GM12878 (cell line): ENCODE measurements at regions not wholly inside any gene's neighbourhood (a gene's known extent, or its start where the extent isn't known, plus 50 kb on each side); places are given as distances from the start of the nearest gene placed in this dataset.

Source experiments
- BCL11A ChIP-seq: IDR thresholded peaks from 2 replicates; pipeline ENCODE4 v1.6.1; 2011; ENCODE audit warnings: low read depth, low read length
- BHLHE40 ChIP-seq, 2 experiments: fragments of 450-650 bp in 1 of 2; IDR thresholded peaks; 2 replicates each; pipeline ENCODE4 v1.6.1; 2011 to 2017; ENCODE audit warnings: low read depth in 2 of 2, borderline replicate concordance in 1 of 2, improper control_type of control experiment in 1 of 2, low read length in 1 of 2, mild to moderate bottlenecking in 1 of 2
- CHD4 ChIP-seq: fragments of 200-600 bp; sonication (generic); IDR thresholded peaks from 2 replicates; pipeline ENCODE4 v1.6.1; 2016; ENCODE audit warnings: mild to moderate bottlenecking
- CREM ChIP-seq: IDR thresholded peaks from 2 replicates; pipeline ENCODE4 v1.6.1; 2014; ENCODE audit warnings: antibody characterized with exemption, low read depth
- DPF2 ChIP-seq: fragments of 450-650 bp; IDR thresholded peaks from 2 replicates; pipeline ENCODE4 v1.6.1; 2017; ENCODE audit warnings: mild to moderate bottlenecking
- EP300 ChIP-seq, 2 experiments: fragments of 150-350 bp in 1 of 2; IDR thresholded peaks; 2 replicates each; pipeline ENCODE4 v1.6.1; 2011 to 2012; ENCODE audit warnings: low read depth in 2 of 2, low read length in 2 of 2, borderline replicate concordance in 1 of 2, improper control_type of control experiment in 1 of 2, inconsistent platforms in 1 of 2; ENCODE audit not compliant: control insufficient read depth in 1 of 2
- HDGF ChIP-seq: fragments of 450-650 bp; IDR thresholded peaks from 2 replicates; pipeline ENCODE4 v1.6.1; 2016; ENCODE audit warnings: antibody characterized with exemption
- IRF4 ChIP-seq: IDR thresholded peaks from 2 replicates; pipeline ENCODE4 v1.6.1; 2011; ENCODE audit warnings: low read depth, low read length
- KAT2A ChIP-seq: conservative IDR thresholded peaks from 2 replicates; pipeline ENCODE4 v1.6.1; 2011; ENCODE audit warnings: low read depth, low read length; ENCODE audit not compliant: control insufficient read depth
- KLF5 ChIP-seq: fragments of 450-650 bp; IDR thresholded peaks from 2 replicates; pipeline ENCODE4 v1.6.1; 2014; ENCODE audit warnings: mild to moderate bottlenecking; ENCODE audit not compliant: partially characterized antibody
- LARP7 ChIP-seq: fragments of 450-650 bp; IDR thresholded peaks from 2 replicates; pipeline ENCODE4 v1.6.1; 2017; ENCODE audit warnings: mild to moderate bottlenecking
- MYC ChIP-seq: IDR thresholded peaks from 2 replicates; pipeline ENCODE4 v1.6.1; 2011; ENCODE audit warnings: mild to moderate bottlenecking, low read length, moderate library complexity, inconsistent platforms; ENCODE audit not compliant: insufficient read depth, insufficient replicate concordance, insufficient read length, severe bottlenecking
- NFYA ChIP-seq: IDR thresholded peaks from 2 replicates; pipeline ENCODE4 v1.6.1; 2011; ENCODE audit warnings: low read depth, mild to moderate bottlenecking, low read length, improper control_type of control experiment, borderline replicate concordance
- NR2C1 ChIP-seq: fragments of 450-650 bp; IDR thresholded peaks from 2 replicates; pipeline ENCODE4 v1.6.1; 2017; ENCODE audit warnings: antibody characterized with exemption, mild to moderate bottlenecking, moderate library complexity
- POLR2AphosphoS2 ChIP-seq: IDR thresholded peaks from 2 replicates; pipeline ENCODE4 v1.6.1; 2011; ENCODE audit warnings: low read depth, mild to moderate bottlenecking, low read length, improper control_type of control experiment, moderate library complexity
- POU2F2 ChIP-seq: IDR thresholded peaks from 3 replicates; pipeline ENCODE4 v1.6.1; 2011; ENCODE audit warnings: low read depth, mild to moderate bottlenecking, low read length, borderline replicate concordance
- RBBP5 ChIP-seq: fragments of 200-600 bp; sonication (generic); conservative IDR thresholded peaks from 2 replicates; pipeline ENCODE4 v1.6.1; 2016
- SP1 ChIP-seq: IDR thresholded peaks from one replicate; pipeline ENCODE4 v1.6.1; 2011; ENCODE audit warnings: low read depth, low read length
- SREBF1 ChIP-seq: IDR thresholded peaks from 2 replicates; pipeline ENCODE4 v1.6.1; 2012; ENCODE audit warnings: mild to moderate bottlenecking, low read length
- TCF12 ChIP-seq: IDR thresholded peaks from 2 replicates; pipeline ENCODE4 v1.6.1; 2011; ENCODE audit warnings: low read depth, mild to moderate bottlenecking, low read length
- TCF7 ChIP-seq: IDR thresholded peaks from 2 replicates; pipeline ENCODE4 v1.6.1; 2014; ENCODE audit warnings: antibody characterized with exemption, borderline replicate concordance
- TF ChIP-seq, protein P1 (sequence below): fragments of 450-650 bp; IDR thresholded peaks from 2 replicates; pipeline ENCODE4 v1.6.1; 2014; ENCODE audit warnings: mild to moderate bottlenecking

DNA sequence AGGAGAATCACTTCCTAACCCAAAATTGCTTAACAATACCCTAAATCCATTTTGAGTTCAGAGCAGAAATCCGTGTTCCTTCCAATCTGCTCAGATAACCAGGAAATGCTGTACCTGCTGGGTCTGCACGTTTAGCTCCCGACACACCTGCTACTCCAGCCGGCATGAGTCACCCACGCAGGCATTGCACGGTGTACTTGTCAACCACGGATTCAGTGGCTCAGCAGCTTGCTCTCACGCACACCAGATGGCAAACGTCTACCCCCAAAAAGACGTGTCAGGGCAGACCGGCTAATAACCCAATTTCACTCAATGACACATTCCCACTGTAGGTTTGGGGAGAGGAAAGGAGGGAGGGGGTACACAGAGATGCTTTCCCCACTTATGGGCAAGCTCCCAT lies 468.1 kb downstream of the SOX9 start (continued):
- TF ChIP-seq KAT2A (no peak), POLR2AphosphoS2 (no peak), IRF4 (no peak), SREBF1 (no peak), MYC (no peak), EP300 (IDR thresholded peaks at IDR 0.05; ENCODE audit: borderline replicate concordance in 1 of 2, control insufficient read depth in 1 of 2, low read depth in 2 of 2, low read length in 2 of 2) (peak; percentile 22 to 60; a peak in 1 of 4 replicates), NR2C1 (no peak), BCL11A (0 out of 2 replicates have a peak, but pooled peaks have one; percentile 11), CREM (no peak), KLF5 (no peak), TCF12 (peak; percentile 79; the same call in 1 of the 2 replicates), DPF2 (peak; percentile 80), RBBP5 (no peak), CHD4 (no peak), BHLHE40 (IDR thresholded peaks at IDR 0.05; ENCODE audit: borderline replicate concordance in 1 of 2, low read depth in 2 of 2, low read length in 1 of 2) (peak; percentile 64 to 91; a peak in 3 of 4 replicates), LARP7 (peak; percentile 52), POU2F2 (no peak), NFYA (no peak), HDGF (no peak), SP1 (no peak), TCF7 (no peak)
- TF ChIP-seq, protein P1, sequence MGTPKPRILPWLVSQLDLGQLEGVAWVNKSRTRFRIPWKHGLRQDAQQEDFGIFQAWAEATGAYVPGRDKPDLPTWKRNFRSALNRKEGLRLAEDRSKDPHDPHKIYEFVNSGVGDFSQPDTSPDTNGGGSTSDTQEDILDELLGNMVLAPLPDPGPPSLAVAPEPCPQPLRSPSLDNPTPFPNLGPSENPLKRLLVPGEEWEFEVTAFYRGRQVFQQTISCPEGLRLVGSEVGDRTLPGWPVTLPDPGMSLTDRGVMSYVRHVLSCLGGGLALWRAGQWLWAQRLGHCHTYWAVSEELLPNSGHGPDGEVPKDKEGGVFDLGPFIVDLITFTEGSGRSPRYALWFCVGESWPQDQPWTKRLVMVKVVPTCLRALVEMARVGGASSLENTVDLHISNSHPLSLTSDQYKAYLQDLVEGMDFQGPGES: no peak
